ENCODE measurements at regions not wholly inside any gene's neighbourhood (a gene's known extent, or its start where the extent isn't known, plus 50 kb on each side); places are given as distances from the start of the nearest gene placed in this dataset.

GRCh38 chr20:59451066-59451630 is 150.7 kb downstream of the EDN3 start:
- 87% methylated on average over 8 of the region's 8 CpGs for WGBS
- Histone ChIP-seq H3K4me3 (ENCODE audit: low read length) (no peak overlapping the region), H3K36me3 (ENCODE audit: insufficient read depth, low read length) (no peaks in the 10 kb centered on the region), H3K27ac (ENCODE audit: low read depth, low read length) (no peak overlapping the region), H3K4me1 (ENCODE audit: insufficient read depth, low read length) (peaks cover 21% of the 10 kb centered on the region; the same call in 1 of the 2 replicates), H3K27me3 (ENCODE audit: insufficient read depth, low read length) (no peaks in the 10 kb centered on the region), H3K9me3 (ENCODE audit: insufficient read depth, low read depth, low read length) (no peaks in the 10 kb centered on the region), H3K9ac (ENCODE audit: low read depth, low read length) (no peak overlapping the region)

GRCh38 chr20:59451641-59452040 is 151.2 kb downstream of the EDN3 start:
- Histone ChIP-seq H3K27me3 (ENCODE audit: insufficient read depth, low read length) (no peaks in the 10 kb centered on the region), H3K4me1 (ENCODE audit: insufficient read depth, low read length) (peaks cover 21% of the 10 kb centered on the region; the same call in 1 of the 2 replicates), H3K27ac (ENCODE audit: low read depth, low read length) (no peak overlapping the region), H3K9ac (ENCODE audit: low read depth, low read length) (no peak overlapping the region), H3K36me3 (ENCODE audit: insufficient read depth, low read length) (no peaks in the 10 kb centered on the region), H3K9me3 (ENCODE audit: insufficient read depth, low read depth, low read length) (no peaks in the 10 kb centered on the region), H3K4me3 (ENCODE audit: low read length) (no peak overlapping the region)
- WGBS: 92% methylated on average over 4 of the region's 4 CpGs

GRCh38 chr20:59452856-59453255 is 151.5 kb upstream of the PHACTR3 start:
- WGBS: 78% methylated on average over 13 of the region's 13 CpGs
- peaks cover 21% of the 10 kb centered on the region; the same call in 1 of the 2 replicates for H3K4me1 ChIP-seq (ENCODE audit: insufficient read depth, low read length)
- H3K4me3 ChIP-seq (ENCODE audit: low read length): no peak overlapping the region
- H3K27ac ChIP-seq (ENCODE audit: low read depth, low read length): no peak overlapping the region
- no peaks in the 10 kb centered on the region for H3K27me3 ChIP-seq (ENCODE audit: insufficient read depth, low read length)
- H3K9ac ChIP-seq (ENCODE audit: low read depth, low read length): no peak overlapping the region
- no peaks in the 10 kb centered on the region for H3K36me3 ChIP-seq (ENCODE audit: insufficient read depth, low read length)
- H3K9me3 ChIP-seq (ENCODE audit: insufficient read depth, low read depth, low read length): no peaks in the 10 kb centered on the region

- H3K27ac ChIP-seq (ENCODE audit: low read depth, low read length): no peak overlapping the region
- no peak overlapping the region for H3K4me3 ChIP-seq (ENCODE audit: low read length)
- H3K27me3 ChIP-seq (ENCODE audit: insufficient read depth, low read length): no peaks in the 10 kb centered on the region
- H3K9ac ChIP-seq (ENCODE audit: low read depth, low read length): no peak overlapping the region; the same call in 1 of the 2 replicates
- H3K4me1 ChIP-seq (ENCODE audit: insufficient read depth, low read length): peaks cover 10% of the 10 kb centered on the region; the same call in 1 of the 2 replicates
- no peaks in the 10 kb centered on the region for H3K36me3 ChIP-seq (ENCODE audit: insufficient read depth, low read length)
- H3K9me3 ChIP-seq (ENCODE audit: insufficient read depth, low read depth, low read length): no peaks in the 10 kb centered on the region
- 93% methylated on average over 15 of the region's 15 CpGs for WGBS
These were observed 150.4 kb upstream of the PHACTR3 start for GRCh38 chr20:59453759-59454560.

- WGBS: 65% methylated on average over 7 of the region's 8 CpGs
- no peak overlapping the region for H3K27ac ChIP-seq (ENCODE audit: low read depth, low read length)
- H3K27me3 ChIP-seq (ENCODE audit: insufficient read depth, low read length): no peaks in the 10 kb centered on the region
- no peaks in the 10 kb centered on the region for H3K36me3 ChIP-seq (ENCODE audit: insufficient read depth, low read length)
- no peak overlapping the region for H3K9ac ChIP-seq (ENCODE audit: low read depth, low read length)
- no peaks in the 10 kb centered on the region for H3K9me3 ChIP-seq (ENCODE audit: insufficient read depth, low read depth, low read length)
- H3K4me1 ChIP-seq (ENCODE audit: insufficient read depth, low read length): peaks cover 7% of the 10 kb centered on the region; the same call in 1 of the 2 replicates
- H3K4me3 ChIP-seq (ENCODE audit: low read length): no peak overlapping the region
These were observed 148.7 kb upstream of the PHACTR3 start for GRCh38 chr20:59455402-59456341.

GRCh38 chr20:59456342-59457279 is 147.7 kb upstream of the PHACTR3 start:
- WGBS: 89% methylated on average over 26 of the region's 26 CpGs
- Histone ChIP-seq H3K4me1 (ENCODE audit: insufficient read depth, low read length) (peaks cover 7% of the 10 kb centered on the region; the same call in 1 of the 2 replicates), H3K27me3 (ENCODE audit: insufficient read depth, low read length) (no peaks in the 10 kb centered on the region), H3K4me3 (ENCODE audit: low read length) (no peak overlapping the region), H3K27ac (ENCODE audit: low read depth, low read length) (no peak overlapping the region), H3K9me3 (ENCODE audit: insufficient read depth, low read depth, low read length) (no peaks in the 10 kb centered on the region), H3K9ac (ENCODE audit: low read depth, low read length) (no peak overlapping the region), H3K36me3 (ENCODE audit: insufficient read depth, low read length) (no peaks in the 10 kb centered on the region)

- H3K4me1 ChIP-seq (ENCODE audit: insufficient read depth, low read length): peaks cover under 1% of the 10 kb centered on the region; the same call in 1 of the 2 replicates
- WGBS: 96% methylated on average over 2 of the region's 2 CpGs
- no peak overlapping the region for H3K27ac ChIP-seq (ENCODE audit: low read depth, low read length)
- H3K4me3 ChIP-seq (ENCODE audit: low read length): no peak overlapping the region
- no peaks in the 10 kb centered on the region for H3K9me3 ChIP-seq (ENCODE audit: insufficient read depth, low read depth, low read length)
- no peak overlapping the region for H3K9ac ChIP-seq (ENCODE audit: low read depth, low read length)
- no peaks in the 10 kb centered on the region for H3K36me3 ChIP-seq (ENCODE audit: insufficient read depth, low read length)
- H3K27me3 ChIP-seq (ENCODE audit: insufficient read depth, low read length): no peaks in the 10 kb centered on the region
These were observed 145.7 kb upstream of the PHACTR3 start for GRCh38 chr20:59458645-59459044.

- Histone ChIP-seq H3K27me3 (ENCODE audit: insufficient read depth, low read length) (no peaks in the 10 kb centered on the region), H3K36me3 (ENCODE audit: insufficient read depth, low read length) (no peaks in the 10 kb centered on the region), H3K27ac (ENCODE audit: low read depth, low read length) (no peak overlapping the region), H3K4me1 (ENCODE audit: insufficient read depth, low read length) (no peaks in the 10 kb centered on the region), H3K4me3 (ENCODE audit: low read length) (no peak overlapping the region), H3K9ac (ENCODE audit: low read depth, low read length) (no peak overlapping the region), H3K9me3 (ENCODE audit: insufficient read depth, low read depth, low read length) (no peaks in the 10 kb centered on the region)
- WGBS: 92% methylated on average over 6 of the region's 6 CpGs
These were observed 144.8 kb upstream of the PHACTR3 start for GRCh38 chr20:59459586-59459985.

GRCh38 chr20:59460352-59460751 is 144.0 kb upstream of the PHACTR3 start:
- WGBS: 93% methylated on average over 9 of the region's 9 CpGs

GRCh38 chr20:59461526-59461925 is 142.8 kb upstream of the PHACTR3 start:
- WGBS: 78% methylated on average over 14 of the region's 14 CpGs
- no peak overlapping the region for H3K9ac ChIP-seq (ENCODE audit: low read depth, low read length)
- H3K27ac ChIP-seq (ENCODE audit: low read depth, low read length): no peak overlapping the region
- H3K27me3 ChIP-seq (ENCODE audit: insufficient read depth, low read length): no peaks in the 10 kb centered on the region
- no peaks in the 10 kb centered on the region for H3K4me1 ChIP-seq (ENCODE audit: insufficient read depth, low read length)
- H3K36me3 ChIP-seq (ENCODE audit: insufficient read depth, low read length): no peaks in the 10 kb centered on the region
- no peaks in the 10 kb centered on the region for H3K9me3 ChIP-seq (ENCODE audit: insufficient read depth, low read depth, low read length)
- no peak overlapping the region for H3K4me3 ChIP-seq (ENCODE audit: low read length)

More at GRCh38 chr20:59460352-59460751, 144.0 kb upstream of the PHACTR3 start:
- Histone ChIP-seq H3K4me3 (ENCODE audit: low read length) (no peak overlapping the region), H3K27me3 (ENCODE audit: insufficient read depth, low read length) (no peaks in the 10 kb centered on the region), H3K36me3 (ENCODE audit: insufficient read depth, low read length) (no peaks in the 10 kb centered on the region), H3K27ac (ENCODE audit: low read depth, low read length) (no peak overlapping the region), H3K9me3 (ENCODE audit: insufficient read depth, low read depth, low read length) (no peaks in the 10 kb centered on the region), H3K4me1 (ENCODE audit: insufficient read depth, low read length) (no peaks in the 10 kb centered on the region), H3K9ac (ENCODE audit: low read depth, low read length) (no peak overlapping the region)
